Right atrium auricular region (tissue), 2 donors: ENCODE measurements at regions not wholly inside any gene's neighbourhood (a gene's known extent, or its start where the extent isn't known, plus 50 kb on each side); places are given as distances from the start of the nearest gene placed in this dataset.

ENCODE experiments used
- DNase-seq: peaks from one replicate; pipeline ENCODE4 v3.0.0-alpha.2; 2019; ENCODE audit warnings: low spot score
- H3K27ac ChIP-seq, 2 donors: fragments of 200-600 bp; sonication (generic); 1 replicate in 1 of 2; 2 replicates in 1 of 2; pipeline ENCODE4 v1.5.1; 2016 to 2019
- H3K27me3 ChIP-seq, 2 donors: fragments of 200-600 bp; sonication (generic); one replicate each; pipeline versions ENCODE4 v1.5.1 to v1.6.0; 2017 to 2019
- H3K36me3 ChIP-seq: fragments of 200-600 bp; sonication (generic); one replicate; pipeline ENCODE4 v1.5.1; 2016
- H3K4me1 ChIP-seq, 2 donors: fragments of 200-600 bp; sonication (generic); one replicate each; pipeline versions ENCODE4 v1.5.1 to v1.6.0; 2017 to 2019
- H3K4me3 ChIP-seq, 2 donors: fragments of 200-600 bp; sonication (generic); 1 replicate in 1 of 2; 2 replicates in 1 of 2; pipeline ENCODE4 v1.5.1; 2017 to 2019; ENCODE audit warnings: mild to moderate bottlenecking in 1 of 2, moderate library complexity in 1 of 2
- H3K9me3 ChIP-seq, 2 donors: fragments of 200-600 bp; sonication (generic); one replicate each; pipeline ENCODE4 v1.5.1; 2019
- CTCF ChIP-seq, 2 donors: fragments of 200-600 bp; sonication (generic); IDR thresholded peaks; one replicate each; pipeline ENCODE4 v1.5.1; 2019; ENCODE audit warnings: antibody characterized with exemption in 2 of 2

GRCh38 chr12:69054343-69055056 lies 121.5 kb upstream of the CPM start:
- H3K4me1 ChIP-seq = no peaks in the 10 kb centered on the region
- H3K9me3 ChIP-seq = no peaks in the 10 kb centered on the region
- TF ChIP-seq CTCF (IDR thresholded peaks at IDR 0.05) = no peak
- H3K27ac ChIP-seq = no peak overlapping the region
- H3K27me3 ChIP-seq = no peaks in the 10 kb centered on the region
- H3K36me3 ChIP-seq = no peaks in the 10 kb centered on the region
- H3K4me3 ChIP-seq = no peak overlapping the region
- no peak for DNase-seq

- no peaks in the 10 kb centered on the region for H3K4me1 ChIP-seq
- no peak for DNase-seq
- H3K27ac ChIP-seq = no peak overlapping the region
- H3K4me3 ChIP-seq = no peak overlapping the region
- no peaks in the 10 kb centered on the region for H3K27me3 ChIP-seq
- no peak for TF ChIP-seq CTCF (IDR thresholded peaks at IDR 0.05)
- no peaks in the 10 kb centered on the region for H3K36me3 ChIP-seq
- H3K9me3 ChIP-seq = no peaks in the 10 kb centered on the region
These were observed 122.3 kb upstream of the CPM start for GRCh38 chr12:69055280-69055679.

- no peak for TF ChIP-seq CTCF (IDR thresholded peaks at IDR 0.05)
- Histone ChIP-seq H3K4me1 (no peaks in the 10 kb centered on the region), H3K9me3 (no peaks in the 10 kb centered on the region), H3K27me3 (no peaks in the 10 kb centered on the region), H3K27ac (no peak overlapping the region), H3K4me3 (no peak overlapping the region), H3K36me3 (no peaks in the 10 kb centered on the region)
- DNase-seq = no peak
These were observed 122.7 kb upstream of the CPM start for GRCh38 chr12:69055706-69056105.

- Histone ChIP-seq H3K4me1 (no peaks in the 10 kb centered on the region), H3K36me3 (no peaks in the 10 kb centered on the region), H3K4me3 (no peak overlapping the region), H3K27me3 (no peaks in the 10 kb centered on the region), H3K9me3 (no peaks in the 10 kb centered on the region), H3K27ac (no peak overlapping the region)
- DNase-seq = no peak
- TF ChIP-seq CTCF (IDR thresholded peaks at IDR 0.05) = no peak
These were observed 124.0 kb upstream of the CPM start for GRCh38 chr12:69056743-69057515.

GRCh38 chr12:69057742-69058141 lies 124.8 kb upstream of the CPM start:
- TF ChIP-seq CTCF (IDR thresholded peaks at IDR 0.05) = no peak
- H3K27me3 ChIP-seq = no peaks in the 10 kb centered on the region
- H3K9me3 ChIP-seq = no peaks in the 10 kb centered on the region
- H3K27ac ChIP-seq = no peak overlapping the region
- no peaks in the 10 kb centered on the region for H3K4me1 ChIP-seq
- no peak for DNase-seq
- no peak overlapping the region for H3K4me3 ChIP-seq
- H3K36me3 ChIP-seq = no peaks in the 10 kb centered on the region
